ENCODE measurements at regions not wholly inside any gene's neighbourhood (a gene's known extent, or its start where the extent isn't known, plus 50 kb on each side); places are given as distances from the start of the nearest gene placed in this dataset.

DNA sequence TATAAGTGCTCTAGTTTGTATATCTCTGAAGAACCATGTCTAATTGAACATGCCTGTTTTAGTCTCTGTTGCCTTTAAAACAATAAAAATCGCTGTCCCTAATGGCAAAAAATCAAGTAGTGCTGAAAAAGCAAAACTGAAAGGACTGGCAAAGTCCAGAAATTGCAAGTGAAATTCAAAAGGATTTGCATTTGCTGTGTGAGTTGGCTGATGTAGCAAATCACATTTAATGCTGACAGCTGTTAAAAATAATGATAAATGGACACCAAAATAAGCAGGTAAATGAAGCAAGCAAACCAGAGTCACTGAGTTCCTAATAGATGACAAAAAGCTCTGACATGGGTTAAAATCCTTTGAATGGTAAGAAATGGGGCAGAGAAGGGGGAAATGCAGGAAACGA, 874.1 kb downstream of the GRM8 start:
- DNase-seq: no peak

DNA sequence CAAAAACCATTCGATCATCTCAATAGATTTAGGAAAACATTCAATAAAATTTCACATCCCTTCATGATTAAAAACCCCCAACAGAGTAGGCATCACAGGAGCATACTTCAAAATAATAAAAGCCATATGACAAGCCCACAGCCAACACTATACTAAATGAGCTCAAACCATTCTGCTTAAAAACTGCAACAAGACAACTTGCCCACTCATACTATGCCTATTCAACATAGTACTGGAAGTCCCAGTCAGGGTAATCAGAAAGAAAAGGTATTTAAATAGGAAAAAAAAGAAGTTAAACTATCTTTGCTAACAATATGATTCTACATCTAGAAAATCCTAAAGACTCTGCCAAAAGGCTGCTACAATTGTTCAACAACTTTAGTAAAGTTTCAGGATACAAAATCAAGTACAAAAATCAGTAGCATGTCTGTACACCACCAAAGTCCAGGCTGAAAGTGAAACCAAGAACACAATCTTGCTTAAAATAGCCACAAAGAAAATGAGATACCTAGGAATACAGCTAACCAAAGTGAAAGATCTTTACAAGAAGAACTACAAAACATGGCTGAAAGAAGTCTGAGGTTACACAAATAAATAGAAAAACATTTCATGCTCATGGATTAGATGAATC, 882.6 kb downstream of the GRM8 start:
- DNase-seq: no peak

DNA sequence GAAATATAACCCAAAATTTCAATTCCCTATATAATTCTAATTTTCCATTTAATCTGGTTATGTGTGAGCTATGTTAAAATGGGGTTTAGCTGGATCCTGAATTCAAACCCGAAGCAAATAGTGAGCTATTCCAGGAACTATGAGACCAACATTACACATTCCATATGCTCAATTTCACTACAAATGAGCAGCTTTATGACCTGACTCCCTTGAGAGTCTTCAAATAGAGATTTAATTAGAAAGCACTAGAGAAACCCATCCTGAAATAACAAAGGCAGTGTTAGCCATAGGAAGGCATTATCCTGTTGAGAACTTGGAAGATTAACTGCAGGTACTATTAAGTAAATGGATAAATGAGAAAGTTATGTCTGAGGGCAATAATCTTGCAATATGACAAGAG, 890.0 kb downstream of the GRM8 start:
- no peak for DNase-seq

DNA sequence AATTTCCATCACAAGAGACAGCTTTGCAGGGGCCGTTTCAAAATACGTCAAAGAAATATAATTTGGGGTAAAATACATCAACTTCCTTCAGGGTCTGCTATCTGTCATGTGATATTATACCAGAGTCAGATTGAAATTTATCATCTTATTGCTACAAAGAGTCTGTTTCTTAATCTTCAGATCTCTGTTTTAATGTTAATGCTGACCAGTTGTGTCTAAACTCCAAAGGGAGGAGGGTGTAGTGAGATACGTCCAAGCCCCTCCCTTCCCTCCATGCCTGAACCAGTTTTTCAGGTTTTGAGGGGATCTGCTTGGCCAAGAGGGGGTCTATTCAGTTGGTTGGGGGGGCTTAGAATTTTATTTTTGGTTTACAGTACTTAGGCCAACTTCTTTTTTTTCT, 891.6 kb downstream of the GRM8 start:
- no peak for DNase-seq

DNA sequence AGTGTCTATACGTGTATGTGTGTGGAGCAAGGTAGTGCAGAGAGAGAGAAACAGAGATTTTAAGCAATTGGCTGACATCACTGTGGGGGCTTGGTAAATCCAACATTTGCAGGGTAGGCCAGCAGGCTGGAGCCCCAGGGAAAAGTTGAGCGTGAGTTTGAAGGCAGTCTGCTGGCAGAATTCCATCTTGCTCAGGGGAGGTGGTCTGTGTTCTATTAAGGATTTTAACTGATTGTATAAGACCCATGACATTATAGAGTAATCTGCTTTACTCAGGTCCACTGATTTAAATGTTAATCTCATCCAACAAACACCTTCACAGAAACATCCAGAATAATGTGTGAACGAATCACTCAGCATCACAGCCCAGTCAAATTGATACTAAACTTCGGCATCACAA, 912.9 kb downstream of the GRM8 start:
- no peak for DNase-seq

DNA sequence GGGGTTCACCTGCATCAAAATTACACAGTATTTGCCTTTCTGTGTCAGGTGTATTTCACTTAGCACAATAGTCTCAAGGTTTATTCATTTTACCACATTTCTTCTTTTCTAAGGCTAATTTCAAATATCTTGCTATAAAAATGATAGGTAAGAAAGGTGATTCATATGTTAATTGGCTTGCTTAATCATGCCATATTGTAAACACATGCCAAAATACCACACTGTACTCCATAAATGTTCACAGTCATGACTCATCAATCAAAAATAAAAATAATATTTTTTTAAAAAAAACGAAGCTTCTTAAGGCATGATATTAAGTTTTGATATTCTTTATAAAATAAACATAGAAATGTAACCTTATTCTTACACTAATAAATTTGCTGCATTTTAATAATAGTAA, 947.1 kb downstream of the GRM8 start:
- no peak for DNase-seq

DNA sequence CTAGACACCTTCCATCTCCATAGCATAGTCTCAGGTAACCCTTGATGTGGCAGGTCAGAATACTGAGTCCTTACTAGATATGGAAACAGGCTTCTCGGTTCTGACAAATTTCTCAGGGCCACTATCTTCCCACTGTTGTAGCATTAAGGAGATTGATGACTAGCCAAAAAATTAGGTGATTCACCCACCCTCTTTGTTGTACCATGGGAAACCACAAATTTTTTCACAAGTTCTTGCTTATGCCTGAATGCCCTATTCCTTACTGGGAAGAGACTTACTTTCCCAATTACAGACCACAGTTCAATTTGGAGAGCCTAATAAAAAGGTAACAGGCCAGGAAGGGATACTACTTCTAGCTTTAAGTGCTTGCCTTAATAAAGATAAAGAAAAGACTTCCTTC, 948.8 kb downstream of the GRM8 start:
- DNase-seq: no peak

DNA sequence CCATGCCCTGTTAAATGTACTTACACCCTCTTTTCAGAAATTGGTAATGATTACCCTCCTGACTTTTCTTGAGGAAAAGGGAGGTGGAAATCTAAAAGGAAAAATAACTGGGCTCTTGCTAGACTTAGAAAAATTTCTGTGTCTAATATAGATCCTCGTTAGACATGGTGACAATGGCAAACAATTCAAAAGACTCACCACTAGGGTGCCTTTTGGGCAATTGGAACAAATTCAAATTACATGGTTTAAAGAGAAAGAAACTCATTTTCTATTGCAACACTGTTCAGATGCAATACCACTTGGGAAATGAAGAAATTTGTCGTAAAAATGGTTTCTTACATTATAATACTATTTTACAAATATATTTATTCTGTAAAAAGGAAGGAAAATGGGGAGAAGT, 950.1 kb downstream of the GRM8 start:
- DNase-seq: no peak

DNA sequence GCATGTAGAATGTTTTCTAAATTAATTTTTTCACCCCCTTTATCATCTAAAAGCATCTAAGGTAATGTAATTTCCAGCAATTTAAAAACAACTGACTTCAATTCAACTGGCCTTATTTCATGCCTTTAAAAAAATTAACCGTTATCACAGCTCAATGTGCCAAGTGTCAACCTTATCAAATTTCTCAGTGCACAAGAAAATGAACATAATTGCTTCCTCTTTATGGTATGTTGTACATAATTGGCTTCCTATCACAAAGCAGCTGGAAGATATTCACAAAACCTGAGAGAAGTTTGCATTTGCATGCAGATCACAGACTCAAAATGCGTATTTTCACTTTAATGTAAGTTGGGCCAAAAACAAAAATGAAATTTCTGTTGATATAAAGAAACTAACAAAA, 966.4 kb downstream of the GRM8 start:
- DNase-seq: no peak

DNA sequence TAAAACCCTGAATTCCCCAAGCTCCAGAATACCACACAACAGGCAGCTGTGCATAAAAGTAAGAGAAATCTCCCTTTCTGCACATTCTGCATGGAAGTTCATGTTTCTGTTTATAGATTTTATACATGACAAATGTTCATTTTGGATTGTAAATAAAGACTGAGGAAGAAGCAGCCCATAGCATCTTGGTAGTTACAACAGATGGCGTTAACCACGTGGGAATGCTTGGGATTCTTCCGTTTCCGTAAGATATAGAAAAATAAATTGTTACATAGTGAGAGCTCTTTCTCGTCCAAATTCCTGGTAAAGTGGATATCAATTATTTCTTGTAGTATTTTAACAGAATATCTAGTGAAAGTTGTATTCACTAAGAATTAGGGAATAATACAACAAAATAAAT, 1016.5 kb downstream of the GRM8 start:
- no peak for DNase-seq

DNA sequence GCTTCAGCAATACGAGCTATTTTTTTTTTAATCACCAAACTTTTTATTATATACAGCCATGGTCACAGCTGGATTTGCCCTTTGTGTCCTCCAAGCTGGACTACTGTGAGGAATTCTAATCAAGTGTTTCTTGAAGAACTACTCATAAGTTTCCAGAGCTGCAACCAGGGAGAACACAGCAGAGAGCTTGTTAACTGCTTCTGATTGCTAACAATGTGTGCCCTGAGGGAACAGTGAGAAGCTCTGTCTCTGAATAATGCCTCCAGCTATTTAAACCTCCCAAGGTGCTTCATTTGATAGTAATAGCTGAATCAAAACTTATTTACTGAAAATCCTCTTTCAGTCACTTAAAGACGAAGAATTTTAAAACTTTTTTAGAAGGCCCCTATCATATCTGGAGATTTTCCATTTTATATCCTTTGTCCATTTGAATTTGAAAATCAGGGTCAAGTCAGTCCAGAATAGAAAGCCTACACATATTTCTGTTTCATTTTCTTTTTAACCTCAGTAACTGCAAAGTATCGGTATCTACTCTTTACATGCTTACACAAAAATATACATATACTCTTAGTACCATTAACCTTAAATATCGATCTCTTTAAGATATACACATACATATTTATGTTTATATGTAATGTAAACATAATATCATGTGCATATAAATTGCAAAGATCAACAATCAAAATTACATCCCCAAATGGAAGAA, 1024.2 kb downstream of the GRM8 start:
- no peak for DNase-seq

DNA sequence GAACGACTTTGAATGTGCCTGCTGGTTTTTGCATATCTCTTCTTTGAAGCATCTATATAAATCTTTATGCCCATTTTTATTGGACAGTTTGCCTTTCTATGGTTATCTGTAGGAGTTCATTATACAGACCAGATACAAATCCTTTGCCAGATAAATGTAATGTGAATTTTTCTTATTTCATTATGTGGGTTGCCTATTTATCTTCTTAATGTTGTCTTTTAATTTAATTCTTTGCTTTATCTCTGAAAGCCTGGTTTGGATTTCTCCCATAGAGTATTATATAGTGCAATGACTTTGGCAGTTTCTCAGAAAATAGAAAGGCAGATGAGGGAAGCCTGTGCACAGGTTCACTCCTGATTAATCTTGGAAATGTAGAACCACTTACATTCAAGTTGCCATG, 1025.1 kb downstream of the GRM8 start:
- DNase-seq: no peak

DNA sequence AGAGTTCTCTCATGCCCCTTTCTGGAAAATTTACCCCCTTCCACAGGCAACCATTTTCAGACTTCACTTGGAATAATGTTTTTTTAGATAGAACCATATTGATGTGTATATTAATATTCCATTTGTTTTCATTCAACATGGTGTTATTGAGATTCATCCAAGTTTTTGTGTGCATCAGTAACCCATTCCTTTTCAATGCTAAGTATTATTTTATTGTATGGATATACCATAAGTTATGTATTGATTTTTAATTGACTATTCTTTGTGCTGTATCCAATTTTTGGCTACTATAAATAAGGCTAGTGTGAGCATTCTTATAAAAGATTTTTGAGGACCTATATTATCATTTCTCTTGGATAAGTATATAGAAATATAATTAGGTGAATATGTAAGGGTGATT, 1025.7 kb downstream of the GRM8 start:
- DNase-seq: no peak

DNA sequence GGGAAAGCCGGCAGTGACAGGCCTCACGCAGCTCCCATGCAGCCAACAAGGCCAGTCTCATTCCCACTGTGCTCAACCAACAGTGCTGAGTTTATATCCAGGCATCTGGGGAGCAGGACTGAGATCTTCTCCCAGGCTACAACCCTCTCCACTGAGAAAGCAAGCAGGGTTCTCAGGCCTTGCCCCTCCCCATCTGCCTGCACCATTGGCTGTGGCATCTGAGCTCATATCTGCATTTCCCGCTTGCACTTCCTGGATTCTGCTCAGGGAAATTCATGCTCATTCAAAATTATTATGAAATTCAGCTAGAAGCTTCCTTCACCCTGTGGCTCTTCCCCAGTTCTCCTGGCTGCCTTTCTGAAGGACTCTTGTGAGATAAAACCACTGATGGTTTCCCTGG, 1029.0 kb downstream of the GRM8 start:
- DNase-seq: no peak

DNA sequence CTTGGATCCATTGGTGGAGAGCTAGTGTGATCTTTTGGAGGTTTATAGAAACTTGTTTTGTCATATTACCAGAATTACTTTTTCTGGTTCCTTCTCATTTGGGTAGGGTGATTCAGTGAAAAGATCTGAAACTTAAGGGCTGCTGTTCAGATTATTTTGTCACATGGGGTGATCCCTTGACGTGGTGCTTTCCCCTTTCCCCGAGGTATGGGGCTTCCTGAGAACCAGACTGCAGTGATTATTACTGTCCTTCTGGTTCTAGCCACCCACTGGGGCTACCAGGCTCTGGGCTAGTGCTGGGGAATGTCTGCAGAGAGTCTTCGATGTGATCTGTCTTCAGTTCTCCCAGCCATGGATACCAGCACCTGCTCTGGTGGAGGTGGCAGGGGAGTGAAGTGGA, 1030.0 kb downstream of the GRM8 start:
- DNase-seq: no peak

DNA sequence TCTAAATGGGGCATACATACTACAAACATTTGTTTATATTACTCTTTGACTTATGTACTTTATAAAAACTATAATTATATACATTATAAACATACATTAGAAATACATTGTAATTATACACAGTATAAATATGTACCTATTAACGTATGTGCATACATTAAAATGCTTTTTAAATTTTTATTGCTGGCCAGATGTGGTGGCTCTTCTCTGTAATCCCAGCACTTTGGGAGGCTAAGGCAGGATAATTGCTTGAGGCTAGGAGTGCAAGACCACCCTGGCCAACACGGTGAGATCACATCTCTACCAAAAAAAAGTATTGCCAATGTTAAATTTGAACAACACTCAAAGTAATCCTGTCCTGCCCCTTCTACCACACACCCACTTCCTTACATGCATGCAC, 1037.0 kb downstream of the GRM8 start:
- no peak for DNase-seq

DNA sequence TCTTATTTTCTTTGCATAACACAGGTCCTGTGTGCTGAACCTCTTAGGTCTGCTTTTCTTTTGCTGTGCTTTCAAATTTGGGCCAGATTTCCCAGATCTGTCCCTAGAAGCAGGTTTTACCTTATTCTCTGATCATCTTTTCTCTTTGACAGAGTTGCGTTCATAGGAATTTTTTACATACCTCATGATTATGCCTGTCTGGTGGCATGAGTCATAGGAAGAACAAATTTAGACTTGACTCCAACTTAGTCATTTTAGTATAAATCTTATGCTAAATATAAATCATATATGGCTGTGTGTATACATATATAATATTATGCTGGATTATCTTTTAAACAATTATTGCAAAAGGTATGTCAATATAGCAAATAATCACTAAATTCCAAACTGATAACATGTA, 1038.9 kb downstream of the GRM8 start:
- DNase-seq: no peak

DNA sequence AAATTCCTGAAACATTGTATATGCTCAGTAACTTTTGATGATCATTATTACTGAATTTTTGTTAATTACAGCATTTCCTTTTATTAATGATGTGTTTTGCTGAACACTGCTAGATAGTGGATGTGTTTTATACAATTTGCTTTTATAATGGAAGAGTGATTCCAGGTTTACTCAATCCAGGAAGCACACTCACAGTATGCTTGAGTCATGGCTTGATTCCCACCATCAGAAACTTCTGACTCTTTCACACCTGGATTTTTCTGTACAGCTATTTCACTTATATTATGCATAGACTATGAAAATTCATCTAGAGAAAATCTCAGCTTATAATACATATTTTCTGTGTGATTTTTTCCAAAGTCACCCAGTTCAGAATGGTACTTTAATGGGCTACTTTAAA, 1040.9 kb downstream of the GRM8 start:
- no peak for DNase-seq

DNA sequence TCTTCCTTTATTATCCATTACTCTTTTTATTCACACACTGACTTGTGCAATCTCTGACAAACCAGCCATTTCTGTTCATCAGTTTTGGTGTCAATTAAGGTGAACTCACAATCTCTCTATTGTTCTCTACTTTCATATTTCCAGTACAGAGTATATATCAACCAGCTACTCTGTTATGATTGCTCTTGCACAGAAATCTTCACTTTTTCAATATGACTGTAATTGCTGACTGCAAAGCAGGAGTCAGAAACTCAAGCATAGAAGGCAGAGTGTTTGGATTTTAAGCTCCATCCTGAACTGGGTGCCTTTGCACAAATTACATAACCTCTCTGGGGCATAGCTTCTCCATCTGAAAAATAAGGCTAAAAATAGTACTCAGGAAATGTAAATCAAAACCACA, 1042.0 kb downstream of the GRM8 start:
- no peak for DNase-seq

DNA sequence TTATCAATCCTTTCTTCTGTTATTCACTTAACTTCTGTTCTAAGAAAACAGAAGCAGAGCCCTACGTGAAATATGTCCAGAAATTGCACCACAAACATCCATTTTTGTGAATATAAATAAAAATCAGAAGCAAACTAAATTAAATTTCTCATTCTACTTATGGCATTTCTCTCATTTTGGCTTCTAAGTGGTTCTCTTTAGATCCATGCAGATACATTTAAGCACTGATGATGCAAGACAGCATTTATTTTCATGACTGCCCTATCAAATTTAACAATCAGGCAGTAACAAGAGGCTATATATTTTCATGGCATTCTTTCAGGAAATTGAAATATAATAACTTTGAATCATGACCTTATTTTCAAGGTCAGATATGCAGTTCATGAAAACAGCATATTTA, 1049.6 kb downstream of the GRM8 start:
- DNase-seq: no peak

DNA sequence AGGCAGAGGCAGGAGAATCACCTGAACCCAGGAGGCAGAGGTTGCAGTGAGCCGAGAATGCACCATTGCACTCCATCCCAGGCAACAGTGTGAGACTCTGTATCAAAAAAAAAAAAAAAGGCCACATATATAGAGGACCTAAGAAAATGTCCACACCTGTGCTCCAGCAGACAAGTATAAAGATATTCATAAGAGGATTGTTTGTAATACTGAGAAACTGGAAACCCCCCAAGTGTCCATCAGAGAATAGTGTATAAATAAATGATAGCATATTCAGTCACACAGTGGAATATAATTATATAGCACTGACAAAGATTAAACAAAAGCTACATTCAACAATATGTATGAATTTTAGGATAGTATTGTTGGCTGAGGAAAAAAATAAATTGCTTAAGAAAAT, 1050.6 kb downstream of the GRM8 start:
- DNase-seq: no peak

DNA sequence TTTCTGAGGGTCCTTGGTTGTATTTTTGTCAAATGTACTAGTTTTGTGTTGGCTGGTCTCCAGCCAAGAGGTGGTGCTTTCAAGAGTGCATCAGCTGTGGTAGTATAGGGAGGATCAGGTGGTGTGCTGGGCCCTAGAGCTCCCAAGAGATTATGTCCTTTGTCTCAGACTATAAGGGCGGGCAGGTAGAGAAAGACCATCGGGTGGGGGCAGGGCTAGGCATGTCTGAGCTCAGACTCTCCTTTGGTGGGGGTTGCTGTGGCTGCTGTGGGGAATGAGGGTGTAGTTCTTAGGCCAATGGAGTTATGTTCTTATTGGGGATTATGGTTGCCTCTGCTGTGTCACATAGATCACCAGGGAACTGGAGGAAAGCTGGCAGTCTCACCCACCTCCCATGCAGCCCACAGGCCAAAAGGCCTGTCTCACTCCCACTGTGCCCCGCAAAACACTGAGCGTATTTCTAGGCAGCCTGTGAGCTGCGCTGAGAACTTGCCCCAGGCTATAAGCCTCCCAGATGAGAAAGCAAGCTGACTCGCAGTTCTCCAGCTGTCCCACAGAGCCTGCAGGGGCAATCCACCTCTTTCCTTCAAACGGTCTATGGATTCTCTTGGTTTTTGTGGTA, 1066.7 kb downstream of the GRM8 start:
- DNase-seq: no peak

DNA sequence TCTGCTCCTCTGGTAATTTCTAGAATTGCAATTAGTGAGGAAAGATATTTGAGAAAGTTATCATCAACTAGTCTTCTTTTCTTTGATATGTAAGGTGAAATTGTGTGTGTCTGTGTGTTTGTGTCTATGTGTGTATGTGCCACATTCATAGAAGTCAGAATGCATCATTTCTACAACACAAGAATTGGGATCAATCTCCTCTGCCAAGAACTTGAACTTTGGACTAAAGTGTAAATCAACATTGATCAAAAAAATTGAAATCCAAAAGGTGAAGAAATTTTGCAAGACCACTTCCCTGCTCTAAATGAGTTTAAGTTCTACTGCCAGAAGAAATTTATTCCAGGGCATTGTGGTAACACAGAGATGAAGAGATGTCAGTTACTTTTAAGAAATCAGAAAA, 1072.8 kb downstream of the GRM8 start:
- no peak for DNase-seq

DNA sequence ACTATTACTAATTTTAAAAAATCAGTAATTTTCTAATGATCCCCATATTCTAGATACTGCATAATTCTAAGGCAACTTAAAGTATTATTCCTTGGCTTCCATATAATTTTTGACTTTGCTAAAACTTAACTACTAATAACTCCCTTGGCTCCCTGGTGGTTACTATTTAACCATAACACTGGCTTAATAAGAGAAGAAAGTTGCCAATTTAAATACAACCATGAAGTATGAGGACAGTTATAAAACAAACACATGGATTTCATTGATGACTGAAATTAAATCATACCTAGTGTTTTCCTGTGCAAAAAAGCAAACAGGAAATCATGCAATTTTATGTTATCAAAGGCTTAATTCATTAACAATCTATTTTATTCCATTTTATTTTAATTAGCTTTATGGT, 1073.9 kb downstream of the GRM8 start:
- DNase-seq: no peak

DNA sequence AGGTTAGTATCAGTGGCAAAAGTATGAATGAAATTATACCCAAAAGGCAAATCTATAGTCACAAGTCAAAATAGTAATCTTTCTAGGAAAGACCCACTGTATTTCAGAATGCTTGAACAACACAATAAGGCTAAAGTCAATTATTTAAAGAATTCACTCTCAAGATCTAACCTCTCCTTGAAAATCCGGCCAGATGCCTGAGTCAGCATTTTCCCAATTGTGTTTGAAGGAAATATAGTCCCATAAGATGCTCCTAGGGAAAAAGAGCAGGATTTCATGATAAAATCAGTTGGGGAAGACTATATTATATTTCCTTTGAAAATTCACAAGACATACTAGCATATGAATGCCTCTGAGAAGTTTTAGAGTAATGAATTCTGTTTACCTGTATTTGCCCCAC, 1075.0 kb downstream of the GRM8 start:
- DNase-seq: no peak
